Transverse colon (tissue), 4 donors: ENCODE measurements at regions not wholly inside any gene's neighbourhood (a gene's known extent, or its start where the extent isn't known, plus 50 kb on each side); places are given as distances from the start of the nearest gene placed in this dataset.

Source experiments
- DNase-seq: peaks from one replicate; pipeline ENCODE4 v3.0.0-alpha.2; 2019
- H3K27ac ChIP-seq, 4 donors: fragments of 200-600 bp; sonication (generic); 2 replicates each; pipeline ENCODE4 v1.5.1; 2016 to 2018; ENCODE audit warnings: inconsistent platforms in 4 of 4
- H3K27me3 ChIP-seq: fragments of 200-600 bp; sonication (generic); 2 replicates; pipeline ENCODE4 v1.5.1; 2017; ENCODE audit warnings: inconsistent platforms
- H3K36me3 ChIP-seq, 4 donors: fragments of 200-600 bp; sonication (generic); 2 replicates each; pipeline ENCODE4 v1.5.1; 2017 to 2019; ENCODE audit warnings: inconsistent platforms in 4 of 4
- H3K4me1 ChIP-seq, 4 donors: fragments of 200-600 bp; sonication (generic); 2 replicates each; pipeline ENCODE4 v1.5.1; 2017 to 2020; ENCODE audit warnings: inconsistent platforms in 4 of 4
- H3K4me3 ChIP-seq, 4 donors: fragments of 200-600 bp; sonication (generic); 1 replicate in 1 of 4; 2 replicates in 3 of 4; pipeline versions ENCODE4 v1.5.1 to v1.6.1; 2017 to 2019; ENCODE audit warnings: inconsistent platforms in 4 of 4
- H3K9me3 ChIP-seq, 2 donors: fragments of 200-600 bp; sonication (generic); 2 replicates each; pipeline ENCODE4 v1.5.1; 2017 to 2019; ENCODE audit warnings: inconsistent platforms in 2 of 2
- CTCF ChIP-seq, 5 experiments: fragments of 200-600 bp in 3 of 5; fragments of 450-650 bp in 2 of 5; sonication (generic) in 3 of 5; IDR thresholded peaks; 1 replicate in 2 of 5; 2 replicates in 3 of 5; pipeline ENCODE4 v1.5.1; 2016 to 2017; ENCODE audit warnings: antibody characterized with exemption in 5 of 5, inconsistent platforms in 3 of 5, mild to moderate bottlenecking in 2 of 5, moderate library complexity in 1 of 5
- EP300 ChIP-seq: sonication (generic); formaldehyde crosslinking; IDR thresholded peaks from one replicate; pipeline ENCODE4 v1.6.1; 2017; ENCODE audit warnings: antibody characterized with exemption, low read depth
- POLR2A ChIP-seq: fragments of 450-650 bp; IDR thresholded peaks from one replicate; pipeline ENCODE4 v1.6.1; 2016; ENCODE audit warnings: antibody characterized with exemption, mild to moderate bottlenecking, moderate library complexity
- POLR2AphosphoS5 ChIP-seq, 3 donors: sonication (generic); formaldehyde crosslinking; IDR thresholded peaks; one replicate each; pipeline ENCODE4 v1.6.1; 2016; ENCODE audit warnings: antibody characterized with exemption in 3 of 3
- WGBS, 2 donors: methylation state at CpG; one replicate each; pipeline ENCODE4 v1.1.5; 2018; ENCODE audit warnings: low coverage in 1 of 2; 5-methylcytosine and 5-hydroxymethylcytosine counted together
- in situ Hi-C, 4 donors: fragments of 200-750 bp; cut with MboI; loops; one replicate each; pipeline versions ENCODE4 v1.15.0 to v1.15.1; 2017; ENCODE audit warnings: low sequenced_read_pairs in 3 of 4, low pct_ligation_motif_present in 1 of 4, low pct_unique_long_range_greater_than_20kb in 1 of 4
- intact Hi-C: fragments of 100-400 bp; cut with DNase I; formaldehyde crosslinking; loops from one replicate; pipeline ENCODE4 v1.15.1; 2023; ENCODE audit warnings: low total_unique reads

GRCh38 chr12:43277651-43278540 is 274.1 kb downstream of the ADAMTS20 start:
- intact Hi-C loops, result no loop called here
- Histone ChIP-seq H3K4me1 (no peaks in the 10 kb centered on the region), H3K27me3 (no peaks in the 10 kb centered on the region), H3K9me3 (no peaks in the 10 kb centered on the region), H3K36me3 (no peaks in the 10 kb centered on the region), H3K27ac (no peak overlapping the region), H3K4me3 (no peak overlapping the region)
- DNase-seq, result no peak
- 46 to 48% methylated on average over 7 of the region's 7 CpGs for WGBS, 2 donors
- no peak for TF ChIP-seq POLR2A
- TF ChIP-seq EP300, result no peak
- no peak for TF ChIP-seq POLR2AphosphoS5 (IDR thresholded peaks at IDR 0.05)
- TF ChIP-seq CTCF (IDR thresholded peaks at IDR 0.05), result no peak
- in situ Hi-C loops, result loop anchor here in 2 of 4 donors (25.0 kb wide), 1 partner anchor 791 kb away; no protein-coding TSS in a partner anchor

- no peak for TF ChIP-seq CTCF (IDR thresholded peaks at IDR 0.05)
- no peak for TF ChIP-seq EP300
- TF ChIP-seq POLR2A, result no peak
- TF ChIP-seq POLR2AphosphoS5 (IDR thresholded peaks at IDR 0.05), result no peak
- DNase-seq, result no peak
- 71 to 89% methylated on average over 2 of the region's 2 CpGs for WGBS, 2 donors
- Histone ChIP-seq H3K36me3 (no peaks in the 10 kb centered on the region), H3K4me1 (no peaks in the 10 kb centered on the region), H3K27ac (no peak overlapping the region), H3K9me3 (no peaks in the 10 kb centered on the region), H3K4me3 (no peak overlapping the region), H3K27me3 (no peaks in the 10 kb centered on the region)
- intact Hi-C loops, result no loop called here
- in situ Hi-C loops, result no loop called here
Measured at GRCh38 chr12:43273467-43273866, 278.5 kb downstream of the ADAMTS20 start.

GRCh38 chr12:43271659-43272058 is 280.3 kb downstream of the ADAMTS20 start:
- Histone ChIP-seq H3K27me3 (no peaks in the 10 kb centered on the region), H3K4me3 (no peak overlapping the region), H3K27ac (no peak overlapping the region), H3K9me3 (no peaks in the 10 kb centered on the region), H3K4me1 (no peaks in the 10 kb centered on the region), H3K36me3 (no peaks in the 10 kb centered on the region)
- intact Hi-C loops, result no loop called here
- DNase-seq, result no peak
- WGBS, 2 donors, result 64 to 100% methylated on average over 1 to 2 of the region's 2 CpGs
- TF ChIP-seq EP300, result no peak
- no peak for TF ChIP-seq CTCF (IDR thresholded peaks at IDR 0.05)
- no peak for TF ChIP-seq POLR2AphosphoS5 (IDR thresholded peaks at IDR 0.05)
- no peak for TF ChIP-seq POLR2A
- in situ Hi-C loops, result no loop called here

- in situ Hi-C loops, result no loop called here
- no peak for DNase-seq
- H3K36me3 ChIP-seq, result no peaks in the 10 kb centered on the region
- no peaks in the 10 kb centered on the region for H3K4me1 ChIP-seq
- 64 to 66% methylated on average over 3 of the region's 3 CpGs for WGBS, 2 donors
- H3K9me3 ChIP-seq, result no peaks in the 10 kb centered on the region
- no peak overlapping the region for H3K4me3 ChIP-seq
- intact Hi-C loops, result no loop called here
- H3K27me3 ChIP-seq, result no peaks in the 10 kb centered on the region
- no peak overlapping the region for H3K27ac ChIP-seq
- TF ChIP-seq CTCF (IDR thresholded peaks at IDR 0.05) (no peak), EP300 (no peak), POLR2AphosphoS5 (IDR thresholded peaks at IDR 0.05) (no peak), POLR2A (no peak)
Measured at GRCh38 chr12:43267818-43268217, 284.2 kb downstream of the ADAMTS20 start.
